IMR-90 (cell line): ENCODE measurements at regions not wholly inside any gene's neighbourhood (a gene's known extent, or its start where the extent isn't known, plus 50 kb on each side); places are given as distances from the start of the nearest gene placed in this dataset.
A peak's percentile ranks its signal among the peaks of the same experiment; 100 is the strongest.

Experiments
- ATAC-seq: fragments of 200-7000 bp; cut with Tn5 transposase; 2 replicates; pipeline ENCODE4 v1.9.1; 2020; ENCODE audit warnings: low read depth, mild to moderate bottlenecking, moderate library complexity
- BruUV-seq: library from RNA; stranded (reverse); fragments of 400-500 nt; replicated peaks from 2 replicates; lab custom pipeline; 2021; lab: Mats Ljungman, UMichigan
- CTCF ChIA-PET: fragments of 300-600 bp; formaldehyde crosslinking; extraction: SDS; loops from one replicate; lab custom pipeline; 2021; ENCODE audit warnings: antibody characterized with exemption; lab: Yijun Ruan, JAX
- POLR2A ChIA-PET: fragments of 300-600 bp; sonication (Branson Sonifier 250); formaldehyde crosslinking; loops from one replicate; lab custom pipeline; 2022; ENCODE audit warnings: antibody characterized with exemption; ENCODE audit not compliant: unreplicated experiment; lab: Charles Lee
- DNase-seq: peaks from one replicate; pipeline ENCODE4 v3.0.0; 2013
- H2AFZ ChIP-seq: replicated peaks from 2 replicates; pipeline ENCODE3; 2013; ENCODE audit warnings: low read length, mild to moderate bottlenecking; ENCODE audit not compliant: poor library complexity
- H2AK5ac ChIP-seq: 2 replicates; pipeline ENCODE4 v1.6.1; 2013; ENCODE audit warnings: low read depth, low read length, inconsistent platforms
- H2AK9ac ChIP-seq: replicated peaks from 2 replicates; pipeline ENCODE3; 2013; ENCODE audit warnings: mild to moderate bottlenecking, low read depth, low read length, moderate library complexity; ENCODE audit not compliant: poor library complexity
- H2BK120ac ChIP-seq: 2 replicates; pipeline ENCODE4 v1.6.1; 2013; ENCODE audit warnings: low read depth, low read length, inconsistent platforms
- H2BK15ac ChIP-seq: 3 replicates; pipeline ENCODE4 v1.6.1; 2013; ENCODE audit warnings: low read depth, low read length, inconsistent platforms
- H2BK20ac ChIP-seq: 2 replicates; pipeline ENCODE4 v1.6.1; 2013; ENCODE audit warnings: low read depth, mild to moderate bottlenecking, inconsistent platforms, low read length, moderate library complexity
- H2BK5ac ChIP-seq: 2 replicates; pipeline ENCODE4 v1.6.1; 2013; ENCODE audit warnings: mild to moderate bottlenecking, low read depth, low read length, inconsistent platforms; ENCODE audit not compliant: poor library complexity, severe bottlenecking
- H3K14ac ChIP-seq: replicated peaks from 2 replicates; pipeline ENCODE4 v1.6.1; 2013; ENCODE audit warnings: low read depth, low read length, inconsistent platforms
- H3K18ac ChIP-seq: 2 replicates; pipeline ENCODE4 v1.6.1; 2013; ENCODE audit warnings: low read depth, low read length, control low read depth
- H3K23ac ChIP-seq: 2 replicates; pipeline ENCODE4 v1.6.1; 2013; ENCODE audit warnings: low read depth, low read length, inconsistent platforms
- H3K27ac ChIP-seq: 2 replicates; pipeline ENCODE4 v1.5.1; 2013; ENCODE audit warnings: mild to moderate bottlenecking, control low read depth, low read length; ENCODE audit not compliant: insufficient read depth
- H3K27me3 ChIP-seq: 2 replicates; pipeline ENCODE4 v1.6.1; 2013; ENCODE audit warnings: low read length; ENCODE audit not compliant: control insufficient read depth, insufficient read depth
- H3K36me3 ChIP-seq: 2 replicates; pipeline ENCODE4 v1.6.1; 2013; ENCODE audit warnings: low read length, mixed read lengths; ENCODE audit not compliant: control insufficient read depth, insufficient read depth
- H3K4ac ChIP-seq: 2 replicates; pipeline ENCODE4 v1.6.1; 2013; ENCODE audit warnings: low read depth, low read length, inconsistent platforms
- H3K4me1 ChIP-seq: 2 replicates; pipeline ENCODE4 v1.6.1; 2013; ENCODE audit warnings: low read length, mixed read lengths; ENCODE audit not compliant: control insufficient read depth, insufficient read depth
- H3K4me2 ChIP-seq: 2 replicates; pipeline ENCODE4 v1.6.1; 2013; ENCODE audit warnings: low read depth, mild to moderate bottlenecking, control low read depth, low read length, moderate library complexity
- H3K4me3 ChIP-seq: 2 replicates; pipeline ENCODE4 v1.5.1; 2013; ENCODE audit warnings: low read depth, mild to moderate bottlenecking, control low read depth, low read length, moderate library complexity; ENCODE audit not compliant: insufficient read depth
- H3K56ac ChIP-seq: 2 replicates; pipeline ENCODE4 v1.6.1; 2013; ENCODE audit warnings: low read length, inconsistent platforms; ENCODE audit not compliant: insufficient read depth; ENCODE audit errors: extremely low read depth
- H3K79me1 ChIP-seq, 2 experiments: 2 replicates each; pipeline ENCODE4 v1.6.1; 2013; ENCODE audit warnings: low read length in 2 of 2, inconsistent platforms in 1 of 2, low read depth in 1 of 2
- H3K9ac ChIP-seq: 2 replicates; pipeline ENCODE4 v1.6.1; 2013; ENCODE audit warnings: low read depth, low read length, control low read depth
- H3K9me1 ChIP-seq: 2 replicates; pipeline ENCODE4 v1.6.1; 2013; ENCODE audit warnings: low read length, inconsistent platforms; ENCODE audit not compliant: insufficient read depth
- H3K9me3 ChIP-seq: 2 replicates; pipeline ENCODE4 v1.6.1; 2013; ENCODE audit warnings: low read length; ENCODE audit not compliant: control insufficient read depth, insufficient read depth
- H4K20me1 ChIP-seq: 2 replicates; pipeline ENCODE4 v1.6.1; 2013; ENCODE audit warnings: low read length, inconsistent platforms; ENCODE audit not compliant: insufficient read depth
- H4K5ac ChIP-seq: 2 replicates; pipeline ENCODE4 v1.6.1; 2013; ENCODE audit warnings: mild to moderate bottlenecking, low read depth, low read length, control low read depth
- H4K8ac ChIP-seq, 2 experiments: 2 replicates each; pipeline ENCODE4 v1.6.1; 2013; ENCODE audit warnings: low read depth in 2 of 2, low read length in 2 of 2, control low read depth in 1 of 2, inconsistent platforms in 1 of 2
- H4K91ac ChIP-seq: 2 replicates; pipeline ENCODE4 v1.6.1; 2013; ENCODE audit warnings: low read depth, low read length, inconsistent platforms; ENCODE audit not compliant: insufficient read depth
- BHLHE40 ChIP-seq: fragments of 150-350 bp; IDR thresholded peaks from 2 replicates; pipeline ENCODE4 v1.6.1; 2016; ENCODE audit warnings: mild to moderate bottlenecking, low read depth, low read length
- CEBPB ChIP-seq: IDR thresholded peaks from 2 replicates; pipeline ENCODE4 v1.6.1; 2012; ENCODE audit warnings: low read depth, low read length, improper control_type of control experiment
- FOS ChIP-seq: fragments of 150-350 bp; IDR thresholded peaks from 2 replicates; pipeline ENCODE4 v1.6.1; 2016; ENCODE audit warnings: low read depth, low read length
- MAFK ChIP-seq: IDR thresholded peaks from 2 replicates; pipeline ENCODE4 v1.6.1; 2012; ENCODE audit warnings: low read depth, low read length, improper control_type of control experiment
- MAZ ChIP-seq: IDR thresholded peaks from 2 replicates; pipeline ENCODE4 v1.6.1; 2012; ENCODE audit warnings: low read depth, mild to moderate bottlenecking, low read length, improper control_type of control experiment, moderate library complexity, borderline replicate concordance
- RFX5 ChIP-seq: IDR thresholded peaks from 2 replicates; pipeline ENCODE4 v1.8.0; 2012; ENCODE audit warnings: low read depth, mild to moderate bottlenecking, low read length, moderate library complexity
- WGBS, 2 experiments: methylation state at CpG; one replicate each; pipeline versions ENCODE4 v1.1.5 to v1.1.7; 2013; ENCODE audit warnings: missing lambda C conversion rate in 2 of 2; ENCODE audit not compliant: insufficient read length in 1 of 2; ENCODE audit errors: extremely low coverage in 2 of 2; 5-methylcytosine and 5-hydroxymethylcytosine counted together
- dilution Hi-C: fragments of 300-500 bp; cut with HindIII; formaldehyde crosslinking; loops from one replicate; pipeline ENCODE4 v1.14.3; 2018; ENCODE audit warnings: low sequenced_read_pairs; ENCODE audit not compliant: unreplicated experiment
- in situ Hi-C: fragments of 300-500 bp; cut with MboI; formaldehyde crosslinking; loops from 3 replicates; pipeline ENCODE4 v1.14.3; 2019; ENCODE audit warnings: low sequenced_read_pairs, inconsistent platforms, mixed read lengths
- intact Hi-C: fragments of 100-400 bp; cut with micrococcal nuclease; formaldehyde crosslinking; loops from 2 replicates; pipeline ENCODE4 v1.10.0; 2022
- TF ChIP-seq, protein P1 (sequence below): fragments of 150-350 bp; IDR thresholded peaks from 2 replicates; pipeline ENCODE4 v1.6.1; 2017; ENCODE audit warnings: mild to moderate bottlenecking, antibody characterized with exemption, low read length, low read depth

DNA sequence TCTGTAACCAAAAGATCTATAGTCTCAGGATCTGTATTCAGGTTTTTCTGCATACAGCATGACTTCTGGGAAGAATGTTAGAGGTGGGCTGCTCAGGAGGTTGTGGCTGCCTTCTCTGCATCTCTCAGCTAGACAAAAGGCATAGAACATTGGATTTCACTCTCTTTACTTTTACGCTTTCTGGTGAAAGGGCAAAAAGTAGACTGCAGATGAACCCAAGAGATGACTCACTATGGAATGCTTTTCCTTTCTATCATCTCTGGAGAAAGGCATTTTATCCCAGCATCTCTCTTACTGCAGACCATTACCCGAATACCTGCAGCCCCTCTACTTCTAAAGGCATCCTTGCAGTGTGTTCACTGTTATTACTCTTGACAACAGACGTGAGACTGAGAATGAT lies 222.2 kb downstream of the WNT5A start:
- dilution Hi-C loops (no loop called here), intact Hi-C loops (loop anchor here (5.0 kb wide), 2 partner anchors 98 to 313 kb away; no protein-coding TSS in a partner anchor), in situ Hi-C loops (loop anchor here (25.0 kb wide), 1 partner anchor 403 kb away; no protein-coding TSS in a partner anchor)
- no peaks in the 10 kb centered on the region for H3K36me3 ChIP-seq
- peak overlapping the region; percentile 69 for H2BK120ac ChIP-seq
- H3K56ac ChIP-seq = no peak overlapping the region
- ChIA-PET CTCF (interaction anchor here (1.3 kb wide), 1 partner anchor 28 kb away, joined by 3 read pairs; no protein-coding TSS in a partner anchor), POLR2A (no interaction called here)
- no peak overlapping the region for H2AK9ac ChIP-seq
- peaks cover 17% of the 10 kb centered on the region for H3K9me1 ChIP-seq
- H3K9me3 ChIP-seq = peaks cover 2% of the 10 kb centered on the region; the same call in 1 of the 2 replicates
- peak overlapping the region; percentile 92; the same call in 1 of the 2 replicates for H2AK5ac ChIP-seq
- H3K27ac ChIP-seq = no peak overlapping the region
- H3K79me1 ChIP-seq = no peaks in the 10 kb centered on the region
- DNase-seq (peak; percentile 30), ATAC-seq (0 out of 2 replicates have a peak, but pooled peaks have one; percentile 13)
- H2BK20ac ChIP-seq = peak overlapping the region; percentile 75
- H3K23ac ChIP-seq = no peak overlapping the region
- WGBS, 2 experiments = no CpG with 5 or more reads among the region's 3 CpGs
- peak overlapping the region; percentile 87 for H3K4ac ChIP-seq
- peak overlapping the region; percentile 65; the same call in 2 of the 3 replicates for H2BK15ac ChIP-seq
- no peak overlapping the region for H3K4me2 ChIP-seq
- H4K5ac ChIP-seq = peak overlapping the region; percentile 83; the same call in 1 of the 2 replicates
- H3K9ac ChIP-seq = no peak overlapping the region
- H3K4me1 ChIP-seq = peaks cover 16% of the 10 kb centered on the region
- peak; percentile 26; the same call in 1 of the 2 replicates for TF ChIP-seq FOS
- no peak for TF ChIP-seq RFX5
- no peak for TF ChIP-seq MAZ
- no peak for TF ChIP-seq CEBPB
- TF ChIP-seq, protein P1, sequence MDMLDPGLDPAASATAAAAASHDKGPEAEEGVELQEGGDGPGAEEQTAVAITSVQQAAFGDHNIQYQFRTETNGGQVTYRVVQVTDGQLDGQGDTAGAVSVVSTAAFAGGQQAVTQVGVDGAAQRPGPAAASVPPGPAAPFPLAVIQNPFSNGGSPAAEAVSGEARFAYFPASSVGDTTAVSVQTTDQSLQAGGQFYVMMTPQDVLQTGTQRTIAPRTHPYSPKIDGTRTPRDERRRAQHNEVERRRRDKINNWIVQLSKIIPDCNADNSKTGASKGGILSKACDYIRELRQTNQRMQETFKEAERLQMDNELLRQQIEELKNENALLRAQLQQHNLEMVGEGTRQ = no peak
- no peak for TF ChIP-seq BHLHE40
- TF ChIP-seq MAFK = no peak
- no peaks in the 10 kb centered on the region for H4K20me1 ChIP-seq
- H4K91ac ChIP-seq = peak overlapping the region; percentile 84
- H2AFZ ChIP-seq = no peak overlapping the region
- peak overlapping the region; percentile 78; the same call in 1 of the 2 replicates for H3K14ac ChIP-seq
- no peak overlapping the region for H3K4me3 ChIP-seq
- H4K8ac ChIP-seq = peak overlapping the region; percentile 55 to 64
- no TSS peak for BruUV-seq
- peak overlapping the region; percentile 94 for H3K18ac ChIP-seq
- no peaks in the 10 kb centered on the region for H3K27me3 ChIP-seq
- H2BK5ac ChIP-seq = peak overlapping the region; percentile 48
